ENCODE measurements at regions not wholly inside any gene's neighbourhood (a gene's known extent, or its start where the extent isn't known, plus 50 kb on each side); places are given as distances from the start of the nearest gene placed in this dataset.

GRCh38 chr3:170657312-170657711 lies 71.4 kb upstream of the SLC7A14 start:
- H3K27ac ChIP-seq (ENCODE audit: insufficient read depth, low read depth, low read length) = no peak overlapping the region
- intact Hi-C loops (cut with micrococcal nuclease) = no loop called here
- H3K9me3 ChIP-seq (replicated peaks; ENCODE audit: control insufficient read depth, insufficient read depth, low read length) = no peaks in the 10 kb centered on the region
- no peak overlapping the region for H3K4me2 ChIP-seq (ENCODE audit: insufficient read depth, low read length)
- H3K9me1 ChIP-seq (replicated peaks; ENCODE audit: control insufficient read depth, extremely low read depth, insufficient read depth, low read length) = no peaks in the 10 kb centered on the region
- DNase-seq (ENCODE audit: low read depth, low spot score) (no peak), FAIRE-seq (peak; percentile 48)
- no TSS peak for BruUV-seq (replicated peaks)
- CTCF ChIA-PET = no interaction called here
- no peaks in the 10 kb centered on the region for H3K27me3 ChIP-seq (ENCODE audit: control insufficient read depth in 2 of 2, insufficient read depth in 2 of 2, low read length in 2 of 2)
- no peaks in the 10 kb centered on the region for H4K20me1 ChIP-seq (replicated peaks; ENCODE audit: control insufficient read depth, extremely low read depth, insufficient read depth, low read length)
- no peak overlapping the region for H3K4me3 ChIP-seq (replicated peaks in 1 of 3; ENCODE audit: insufficient read depth in 1 of 3, low read depth in 1 of 3, low read length in 3 of 3)
- no peak for TF ChIP-seq POLR2A (IDR thresholded peaks at IDR 0.05; ENCODE audit: low read depth, low read length)
- no peak for TF ChIP-seq FOS (IDR thresholded peaks at IDR 0.05; ENCODE audit: borderline replicate concordance, insufficient read depth, low read length)
- no peak for TF ChIP-seq GATA2 (IDR thresholded peaks at IDR 0.05; ENCODE audit: insufficient read depth, insufficient read length, low read depth, low read length)
- no peak for TF ChIP-seq JUN (IDR thresholded peaks at IDR 0.05; ENCODE audit: borderline replicate concordance, insufficient read depth, insufficient read length, low read depth)
- TF ChIP-seq EZH2 (IDR thresholded peaks at IDR 0.05; ENCODE audit: borderline replicate concordance, low read depth, low read length, severe bottlenecking) = no peak
- no peak for TF ChIP-seq MYC (IDR thresholded peaks at IDR 0.05; ENCODE audit: low read depth, low read length)
- TF ChIP-seq CTCF (IDR thresholded peaks at IDR 0.05; ENCODE audit: extremely low read depth in 1 of 2, insufficient read depth in 1 of 2, low read depth in 1 of 2, low read length in 2 of 2) = no peak
- TF ChIP-seq MAX (IDR thresholded peaks at IDR 0.05; ENCODE audit: insufficient read depth, insufficient read length) = no peak
- TF ChIP-seq POLR2AphosphoS5 (IDR thresholded peaks at IDR 0.05; ENCODE audit: insufficient read depth, low read depth, low read length) = no peak
- no peak overlapping the region for H2AFZ ChIP-seq (ENCODE audit: low read depth, low read length)
- H3K36me3 ChIP-seq (ENCODE audit: control insufficient read depth in 2 of 2, extremely low read depth in 1 of 2, insufficient read depth in 2 of 2, low read length in 2 of 2) = no peaks in the 10 kb centered on the region
- H3K9ac ChIP-seq (replicated peaks; ENCODE audit: extremely low read depth, insufficient read depth, low read length) = no peak overlapping the region
- dilution Hi-C loops (cut with MboI; ENCODE audit: extremely low pct_ligation_motif_present, low sequenced_read_pairs) = no loop called here
- POLR2A ChIA-PET = no interaction called here
- no peaks in the 10 kb centered on the region for H3K79me2 ChIP-seq (ENCODE audit: control insufficient read depth, insufficient read depth, low read length)
- no peaks in the 10 kb centered on the region for H3K4me1 ChIP-seq (ENCODE audit: control insufficient read depth, extremely low read depth, insufficient read depth, low read length)
